ENCODE measurements at regions not wholly inside any gene's neighbourhood (a gene's known extent, or its start where the extent isn't known, plus 50 kb on each side); places are given as distances from the start of the nearest gene placed in this dataset.

GRCh38 chrX:122418758-122419157 is 765.3 kb upstream of the GRIA3 start:
- Histone ChIP-seq H3K9ac (ENCODE audit: insufficient read depth in 1 of 2, low read depth in 2 of 2, low read length in 2 of 2) (no peak overlapping the region), H3K9me3 (replicated peaks; ENCODE audit: control insufficient read depth, insufficient read depth, low read depth, low read length) (no peaks in the 10 kb centered on the region), H3K4me2 (ENCODE audit: insufficient read depth, low read length) (no peak overlapping the region), H3K4me1 (replicated peaks in 1 of 2; ENCODE audit: control insufficient read depth in 2 of 2, insufficient read depth in 2 of 2, low read length in 2 of 2) (no peaks in the 10 kb centered on the region), H3K79me2 (ENCODE audit: control insufficient read depth, insufficient read depth, low read length) (no peaks in the 10 kb centered on the region), H2AFZ (ENCODE audit: low read depth, low read length) (no peak overlapping the region), H3K36me3 (ENCODE audit: control insufficient read depth, insufficient read depth, low read length) (no peaks in the 10 kb centered on the region), H3K27me3 (ENCODE audit: control insufficient read depth in 2 of 2, insufficient read depth in 2 of 2, low read length in 2 of 2) (no peaks in the 10 kb centered on the region), H4K20me1 (replicated peaks; ENCODE audit: control insufficient read depth, insufficient read depth, low read length) (no peaks in the 10 kb centered on the region), H3K4me3 (no peak overlapping the region), H3K9me1 (ENCODE audit: control insufficient read depth, insufficient read depth, low read length) (no peaks in the 10 kb centered on the region), H3K27ac (ENCODE audit: extremely low read depth, low read depth, low read length) (no peak overlapping the region)
- DNase-seq (ENCODE audit: extremely low read depth in 1 of 4, low spot score in 3 of 4) (no peak), ATAC-seq (no peak), FAIRE-seq (no peak)
- CTCF ChIA-PET (ENCODE audit: low intra/inter-chr PET ratio): no interaction called here
- intact Hi-C loops (cut with micrococcal nuclease): no loop called here
- TF ChIP-seq CSDE1 (IDR thresholded peaks at IDR 0.05) (no peak), RBM17 (IDR thresholded peaks at IDR 0.05; ENCODE audit: borderline replicate concordance, low read depth, low read length) (no peak), XRCC5 (IDR thresholded peaks at IDR 0.05; ENCODE audit: low read depth, low read length) (no peak), FOXJ2 (tag; IDR thresholded peaks at IDR 0.05) (no peak), WHSC1 (IDR thresholded peaks at IDR 0.05; ENCODE audit: low read length) (no peak), RBM34 (IDR thresholded peaks at IDR 0.05; ENCODE audit: borderline replicate concordance, insufficient read depth, low read length) (no peak), ZKSCAN3 (CRISPR knock-in tag; IDR thresholded peaks at IDR 0.05) (no peak), MTF1 (CRISPR knock-in tag; IDR thresholded peaks at IDR 0.05; ENCODE audit: borderline replicate concordance) (no peak)
- TF ChIP-seq, protein P1, sequence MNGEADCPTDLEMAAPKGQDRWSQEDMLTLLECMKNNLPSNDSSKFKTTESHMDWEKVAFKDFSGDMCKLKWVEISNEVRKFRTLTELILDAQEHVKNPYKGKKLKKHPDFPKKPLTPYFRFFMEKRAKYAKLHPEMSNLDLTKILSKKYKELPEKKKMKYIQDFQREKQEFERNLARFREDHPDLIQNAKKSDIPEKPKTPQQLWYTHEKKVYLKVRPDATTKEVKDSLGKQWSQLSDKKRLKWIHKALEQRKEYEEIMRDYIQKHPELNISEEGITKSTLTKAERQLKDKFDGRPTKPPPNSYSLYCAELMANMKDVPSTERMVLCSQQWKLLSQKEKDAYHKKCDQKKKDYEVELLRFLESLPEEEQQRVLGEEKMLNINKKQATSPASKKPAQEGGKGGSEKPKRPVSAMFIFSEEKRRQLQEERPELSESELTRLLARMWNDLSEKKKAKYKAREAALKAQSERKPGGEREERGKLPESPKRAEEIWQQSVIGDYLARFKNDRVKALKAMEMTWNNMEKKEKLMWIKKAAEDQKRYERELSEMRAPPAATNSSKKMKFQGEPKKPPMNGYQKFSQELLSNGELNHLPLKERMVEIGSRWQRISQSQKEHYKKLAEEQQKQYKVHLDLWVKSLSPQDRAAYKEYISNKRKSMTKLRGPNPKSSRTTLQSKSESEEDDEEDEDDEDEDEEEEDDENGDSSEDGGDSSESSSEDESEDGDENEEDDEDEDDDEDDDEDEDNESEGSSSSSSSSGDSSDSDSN (IDR thresholded peaks at IDR 0.05; ENCODE audit: borderline replicate concordance in 1 of 2, low read depth in 2 of 2, low read length in 2 of 2): no peak
- TF ChIP-seq, protein P2, sequence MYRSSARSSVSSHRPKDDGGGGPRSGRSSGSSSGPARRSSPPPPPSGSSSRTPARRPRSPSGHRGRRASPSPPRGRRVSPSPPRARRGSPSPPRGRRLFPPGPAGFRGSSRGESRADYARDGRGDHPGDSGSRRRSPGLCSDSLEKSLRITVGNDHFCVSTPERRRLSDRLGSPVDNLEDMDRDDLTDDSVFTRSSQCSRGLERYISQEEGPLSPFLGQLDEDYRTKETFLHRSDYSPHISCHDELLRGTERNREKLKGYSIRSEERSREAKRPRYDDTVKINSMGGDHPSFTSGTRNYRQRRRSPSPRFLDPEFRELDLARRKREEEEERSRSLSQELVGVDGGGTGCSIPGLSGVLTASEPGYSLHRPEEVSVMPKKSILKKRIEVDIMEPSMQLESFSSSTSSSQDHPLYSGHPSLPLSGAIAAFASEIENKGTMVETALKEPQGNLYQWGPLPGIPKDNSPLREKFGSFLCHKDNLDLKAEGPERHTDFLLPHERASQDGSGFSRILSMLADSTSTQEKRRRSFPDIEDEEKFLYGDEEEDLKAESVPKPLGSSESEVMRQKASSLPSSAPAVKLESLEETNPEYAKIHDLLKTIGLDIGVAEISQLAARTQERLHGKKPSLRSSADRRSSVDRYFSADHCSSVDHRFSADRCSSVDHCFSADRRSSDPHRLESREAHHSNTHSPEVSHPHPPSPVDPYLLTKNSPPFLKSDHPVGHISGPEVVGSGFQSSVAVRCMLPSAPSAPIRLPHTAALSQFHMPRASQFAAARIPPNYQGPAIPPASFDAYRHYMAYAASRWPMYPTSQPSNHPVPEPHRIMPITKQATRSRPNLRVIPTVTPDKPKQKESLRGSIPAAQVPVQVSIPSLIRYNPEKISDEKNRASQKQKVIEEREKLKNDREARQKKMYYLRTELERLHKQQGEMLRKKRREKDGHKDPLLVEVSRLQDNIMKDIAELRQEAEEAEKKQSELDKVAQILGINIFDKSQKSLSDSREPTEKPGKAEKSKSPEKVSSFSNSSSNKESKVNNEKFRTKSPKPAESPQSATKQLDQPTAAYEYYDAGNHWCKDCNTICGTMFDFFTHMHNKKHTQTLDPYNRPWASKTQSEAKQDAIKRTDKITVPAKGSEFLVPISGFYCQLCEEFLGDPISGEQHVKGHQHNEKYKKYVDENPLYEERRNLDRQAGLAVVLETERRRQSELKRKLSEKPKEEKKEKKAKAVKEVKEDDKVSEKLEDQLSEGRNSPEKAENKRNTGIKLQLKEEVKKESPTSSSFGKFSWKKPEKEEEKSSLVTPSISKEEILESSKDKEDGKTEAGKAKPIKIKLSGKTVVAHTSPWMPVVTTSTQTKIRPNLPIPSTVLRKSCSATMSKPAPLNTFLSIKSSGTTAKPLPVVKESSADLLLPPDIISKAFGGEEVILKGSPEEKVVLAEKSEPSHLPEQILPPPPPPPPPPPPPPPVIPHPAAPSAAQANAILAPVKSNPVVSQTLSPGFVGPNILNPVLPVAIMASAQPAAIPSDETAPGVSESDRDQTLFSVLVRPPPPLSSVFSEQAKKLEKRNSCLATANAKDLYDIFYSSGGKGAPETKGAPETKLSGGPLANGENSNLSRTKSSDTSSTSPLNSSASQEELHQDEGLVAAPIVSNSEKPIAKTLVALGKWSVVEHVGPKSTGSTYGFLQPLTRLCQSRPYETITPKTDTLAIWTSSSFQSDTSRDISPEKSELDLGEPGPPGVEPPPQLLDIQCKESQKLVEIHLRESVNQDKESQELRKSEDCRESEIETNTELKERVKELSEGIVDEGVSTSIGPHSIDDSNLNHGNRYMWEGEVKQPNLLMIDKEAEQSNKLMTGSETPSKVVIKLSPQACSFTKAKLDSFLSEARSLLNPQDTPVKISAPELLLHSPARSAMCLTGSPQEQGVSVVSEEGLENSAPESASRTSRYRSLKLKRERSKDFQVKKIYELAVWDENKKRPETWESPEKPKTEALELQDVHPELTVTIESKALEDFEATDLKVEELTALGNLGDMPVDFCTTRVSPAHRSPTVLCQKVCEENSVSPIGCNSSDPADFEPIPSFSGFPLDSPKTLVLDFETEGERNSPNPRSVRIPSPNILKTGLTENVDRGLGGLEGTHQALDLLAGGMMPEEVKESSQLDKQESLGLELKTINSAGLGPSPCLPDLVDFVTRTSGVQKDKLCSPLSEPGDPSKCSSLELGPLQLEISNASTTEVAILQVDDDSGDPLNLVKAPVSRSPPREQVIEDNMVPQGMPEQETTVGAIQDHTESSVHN (IDR thresholded peaks at IDR 0.05; ENCODE audit: borderline replicate concordance in 1 of 2, low read depth in 1 of 2): no peak
- in situ Hi-C loops (cut with MboI): no loop called here
- 0% methylated on average over 7 of the region's 7 CpGs for WGBS (ENCODE audit: insufficient coverage, low coverage, missing lambda C conversion rate)
- no TSS peak for BruUV-seq (replicated peaks)
- POLR2A ChIA-PET: no interaction called here

Measured in K562 (cell line).